H9 (cell line): ENCODE measurements at regions not wholly inside any gene's neighbourhood (a gene's known extent, or its start where the extent isn't known, plus 50 kb on each side); places are given as distances from the start of the nearest gene placed in this dataset.

Experiments used
- DNase-seq: peaks from one replicate; pipeline ENCODE4 v3.0.0-alpha.2; 2017
- H2AFZ ChIP-seq: one replicate; pipeline ENCODE4 v1.6.1; 2013; ENCODE audit warnings: mild to moderate bottlenecking, low read length, control low read depth, moderate library complexity
- H2AK5ac ChIP-seq: 2 replicates; pipeline ENCODE4 v1.6.1; 2013; ENCODE audit warnings: low read length, control low read depth, mixed read lengths; ENCODE audit not compliant: insufficient read length
- H2BK120ac ChIP-seq: one replicate; pipeline ENCODE4 v1.6.1; 2013; ENCODE audit warnings: low read depth, mild to moderate bottlenecking, low read length, control low read depth, inconsistent platforms; ENCODE audit not compliant: poor library complexity, severe bottlenecking
- H2BK12ac ChIP-seq: 2 replicates; pipeline ENCODE4 v1.6.1; 2013; ENCODE audit warnings: low read length, control low read depth, mixed read lengths, low read depth; ENCODE audit not compliant: insufficient read length
- H2BK15ac ChIP-seq: 2 replicates; pipeline ENCODE4 v1.6.1; 2013; ENCODE audit warnings: low read depth, low read length, control low read depth
- H2BK20ac ChIP-seq: one replicate; pipeline ENCODE4 v1.6.1; 2013; ENCODE audit warnings: low read depth, mild to moderate bottlenecking, low read length, control low read depth, inconsistent platforms; ENCODE audit not compliant: poor library complexity, severe bottlenecking
- H2BK5ac ChIP-seq: 2 replicates; pipeline ENCODE4 v1.6.1; 2013; ENCODE audit warnings: low read length, control low read depth, mixed read lengths; ENCODE audit not compliant: insufficient read length
- H3K14ac ChIP-seq: 2 replicates; pipeline ENCODE4 v1.6.1; 2013; ENCODE audit warnings: low read length, control low read depth; ENCODE audit not compliant: insufficient read depth
- H3K18ac ChIP-seq: 2 replicates; pipeline ENCODE4 v1.6.1; 2013; ENCODE audit warnings: low read depth, mild to moderate bottlenecking, mixed read lengths, low read length, control low read depth; ENCODE audit not compliant: insufficient read length
- H3K23ac ChIP-seq: 2 replicates; pipeline ENCODE4 v1.6.1; 2013; ENCODE audit warnings: low read length, control low read depth, mixed read lengths, low read depth; ENCODE audit not compliant: insufficient read length
- H3K23me2 ChIP-seq: 2 replicates; pipeline ENCODE4 v1.6.1; 2013; ENCODE audit warnings: low read depth, mild to moderate bottlenecking, mixed read lengths, low read length, control low read depth; ENCODE audit not compliant: insufficient read length, poor library complexity, severe bottlenecking
- H3K27ac ChIP-seq: 2 replicates; pipeline ENCODE4 v1.5.1; 2013; ENCODE audit warnings: low read length, control low read depth, mixed read lengths, low read depth; ENCODE audit not compliant: insufficient read length
- H3K27me3 ChIP-seq: 2 replicates; pipeline ENCODE4 v1.6.1; 2013; ENCODE audit warnings: low read length, control low read depth, inconsistent platforms; ENCODE audit not compliant: insufficient read depth
- H3K4ac ChIP-seq: 2 replicates; pipeline ENCODE4 v1.6.1; 2013; ENCODE audit warnings: low read depth, mild to moderate bottlenecking, control low read depth, inconsistent platforms, low read length, moderate library complexity
- H3K4me1 ChIP-seq: 2 replicates; pipeline ENCODE4 v1.6.1; 2013; ENCODE audit warnings: low read length, control low read depth, inconsistent platforms; ENCODE audit not compliant: insufficient read depth
- H3K4me2 ChIP-seq: 2 replicates; pipeline ENCODE4 v1.6.1; 2013; ENCODE audit warnings: low read length, control low read depth, mixed read lengths; ENCODE audit not compliant: insufficient read length, insufficient read depth
- H3K56ac ChIP-seq: 2 replicates; pipeline ENCODE4 v1.6.1; 2013; ENCODE audit warnings: low read depth, mild to moderate bottlenecking, mixed read lengths, low read length, control low read depth; ENCODE audit not compliant: insufficient read length
- H3K79me1 ChIP-seq: 2 replicates; pipeline ENCODE4 v1.6.1; 2013; ENCODE audit warnings: low read depth, mild to moderate bottlenecking, moderate library complexity, low read length, control low read depth, inconsistent platforms; ENCODE audit not compliant: insufficient read depth, poor library complexity, severe bottlenecking
- H3K79me2 ChIP-seq: 2 replicates; pipeline ENCODE4 v1.6.1; 2013; ENCODE audit warnings: low read length, control low read depth, inconsistent platforms; ENCODE audit not compliant: insufficient read depth
- H3K9ac ChIP-seq: 2 replicates; pipeline ENCODE4 v1.6.1; 2013; ENCODE audit warnings: low read length, control low read depth, mixed read lengths; ENCODE audit not compliant: insufficient read length; ENCODE audit errors: extremely low read depth
- H3K9me3 ChIP-seq: one replicate; pipeline ENCODE4 v1.6.1; 2013; ENCODE audit warnings: low read depth, low read length, inconsistent platforms; ENCODE audit not compliant: control insufficient read depth
- H3T11ph ChIP-seq: one replicate; pipeline ENCODE4 v1.6.1; 2013; ENCODE audit warnings: mild to moderate bottlenecking, low read length, control low read depth, inconsistent platforms
- H4K20me1 ChIP-seq: one replicate; pipeline ENCODE4 v1.6.1; 2013; ENCODE audit not compliant: control insufficient read depth, insufficient read length, insufficient read depth
- H4K5ac ChIP-seq: 2 replicates; pipeline ENCODE4 v1.6.1; 2013; ENCODE audit warnings: low read depth, mild to moderate bottlenecking, mixed read lengths, low read length, control low read depth; ENCODE audit not compliant: insufficient read length
- H4K8ac ChIP-seq: replicated peaks from 2 replicates; pipeline ENCODE4 v1.6.1; 2013; ENCODE audit warnings: low read length, control low read depth, mixed read lengths, low read depth; ENCODE audit not compliant: insufficient read length
- H4K91ac ChIP-seq: 2 replicates; pipeline ENCODE4 v1.6.1; 2013; ENCODE audit warnings: low read depth, mild to moderate bottlenecking, moderate library complexity, mixed read lengths, low read length, control low read depth; ENCODE audit not compliant: insufficient read length
- H3K27ac Mint-ChIP-seq, 3 experiments: 2 replicates in 2 of 3; 3 replicates in 1 of 3; pipeline ENCODE4 v1.8.0; 2020 to 2021; ENCODE audit warnings: mixed read lengths in 3 of 3, mild to moderate bottlenecking in 1 of 3, moderate library complexity in 1 of 3
- H3K27me3 Mint-ChIP-seq: 2 replicates; pipeline ENCODE4 v1.8.0; 2021; ENCODE audit warnings: low read depth, mild to moderate bottlenecking, moderate library complexity, mixed read lengths
- H3K36me3 Mint-ChIP-seq, 3 experiments: 2 replicates in 2 of 3; 3 replicates in 1 of 3; pipeline ENCODE4 v1.8.0; 2020 to 2021; ENCODE audit warnings: low read depth in 3 of 3, mixed read lengths in 3 of 3; ENCODE audit not compliant: insufficient read depth in 1 of 3
- H3K4me1 Mint-ChIP-seq, 2 experiments: 2 replicates each; pipeline ENCODE4 v1.8.0; 2020; ENCODE audit warnings: mixed read lengths in 2 of 2
- H3K4me3 Mint-ChIP-seq, 2 experiments: 2 replicates in 1 of 2; 3 replicates in 1 of 2; pipeline ENCODE4 v1.8.0; 2020 to 2021; ENCODE audit warnings: mild to moderate bottlenecking in 2 of 2, mixed read lengths in 2 of 2, moderate library complexity in 1 of 2
- H3K9me3 Mint-ChIP-seq, 2 experiments: 2 replicates in 1 of 2; 3 replicates in 1 of 2; pipeline ENCODE4 v1.8.0; 2020; ENCODE audit warnings: mild to moderate bottlenecking in 2 of 2, mixed read lengths in 2 of 2, moderate library complexity in 1 of 2
- WGBS: extraction: QIAGEN DNeasy Blood & Tissue Kit; methylation state at CpG from one replicate; pipeline ENCODE4 v1.1.7; 2013; ENCODE audit warnings: missing lambda C conversion rate, low lambda C conversion rate, mixed read lengths; ENCODE audit not compliant: insufficient read length; ENCODE audit errors: extremely low coverage; 5-methylcytosine and 5-hydroxymethylcytosine counted together
- TF ChIP-seq, protein P1 (sequence below): fragments of 200-600 bp; sonication (generic); conservative IDR thresholded peaks from 3 replicates; pipeline ENCODE4 v1.8.0; 2021; ENCODE audit warnings: antibody characterized with exemption, mild to moderate bottlenecking

DNA sequence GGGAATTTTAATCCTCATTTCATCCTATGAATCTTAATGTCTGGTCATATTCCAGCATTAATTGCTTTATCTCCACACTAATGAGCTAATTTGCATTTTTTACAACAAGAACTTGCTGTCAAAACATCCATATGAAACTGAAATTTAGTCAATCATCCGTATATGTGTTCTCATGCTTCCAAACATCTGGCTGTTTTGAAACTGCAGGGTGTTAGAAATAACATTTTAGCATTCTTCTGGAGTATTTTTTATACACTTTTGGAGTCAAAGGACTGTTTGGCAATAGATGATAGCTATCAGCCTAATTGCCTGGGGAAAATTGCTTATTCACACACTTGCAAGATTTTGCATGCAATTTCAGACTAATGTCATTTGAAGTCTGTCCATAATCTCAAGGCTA is 1639.3 kb downstream of the KCNT2 start:
- H2BK20ac ChIP-seq = no peak overlapping the region
- H3K27ac ChIP-seq = no peak overlapping the region
- no peak overlapping the region for H2AK5ac ChIP-seq
- no peak overlapping the region for H3K9ac ChIP-seq
- H3K79me1 ChIP-seq = no peaks in the 10 kb centered on the region
- H3K23ac ChIP-seq = no peak overlapping the region
- no peaks in the 10 kb centered on the region for H3K79me2 ChIP-seq
- no peak overlapping the region for H3K4me2 ChIP-seq
- no peak overlapping the region for H3T11ph ChIP-seq
- H4K20me1 ChIP-seq = no peaks in the 10 kb centered on the region
- no peak overlapping the region for H3K56ac ChIP-seq
- H4K8ac ChIP-seq = no peak overlapping the region
- no peaks in the 10 kb centered on the region for H3K36me3 Mint-ChIP-seq
- no peak overlapping the region for H3K27ac Mint-ChIP-seq
- H3K4me3 Mint-ChIP-seq = no peak overlapping the region
- no peak overlapping the region for H2BK5ac ChIP-seq
- H2BK120ac ChIP-seq = no peak overlapping the region
- H4K91ac ChIP-seq = no peak overlapping the region
- WGBS = no CpG with 5 or more reads among the region's 1 CpG
- no peaks in the 10 kb centered on the region for H3K4me1 ChIP-seq
- no peaks in the 10 kb centered on the region for H3K9me3 Mint-ChIP-seq
- no peaks in the 10 kb centered on the region for H3K27me3 ChIP-seq
- no peak overlapping the region for H4K5ac ChIP-seq
- DNase-seq = no peak
- no peak overlapping the region for H3K14ac ChIP-seq
- no peak overlapping the region for H2BK15ac ChIP-seq
- no peaks in the 10 kb centered on the region for H3K9me3 ChIP-seq
- no peak overlapping the region for H2AFZ ChIP-seq
- H3K27me3 Mint-ChIP-seq = no peaks in the 10 kb centered on the region
- no peaks in the 10 kb centered on the region for H3K23me2 ChIP-seq
- H3K18ac ChIP-seq = no peak overlapping the region
- no peak overlapping the region for H3K4ac ChIP-seq
- no peak overlapping the region for H2BK12ac ChIP-seq
- TF ChIP-seq, protein P1, sequence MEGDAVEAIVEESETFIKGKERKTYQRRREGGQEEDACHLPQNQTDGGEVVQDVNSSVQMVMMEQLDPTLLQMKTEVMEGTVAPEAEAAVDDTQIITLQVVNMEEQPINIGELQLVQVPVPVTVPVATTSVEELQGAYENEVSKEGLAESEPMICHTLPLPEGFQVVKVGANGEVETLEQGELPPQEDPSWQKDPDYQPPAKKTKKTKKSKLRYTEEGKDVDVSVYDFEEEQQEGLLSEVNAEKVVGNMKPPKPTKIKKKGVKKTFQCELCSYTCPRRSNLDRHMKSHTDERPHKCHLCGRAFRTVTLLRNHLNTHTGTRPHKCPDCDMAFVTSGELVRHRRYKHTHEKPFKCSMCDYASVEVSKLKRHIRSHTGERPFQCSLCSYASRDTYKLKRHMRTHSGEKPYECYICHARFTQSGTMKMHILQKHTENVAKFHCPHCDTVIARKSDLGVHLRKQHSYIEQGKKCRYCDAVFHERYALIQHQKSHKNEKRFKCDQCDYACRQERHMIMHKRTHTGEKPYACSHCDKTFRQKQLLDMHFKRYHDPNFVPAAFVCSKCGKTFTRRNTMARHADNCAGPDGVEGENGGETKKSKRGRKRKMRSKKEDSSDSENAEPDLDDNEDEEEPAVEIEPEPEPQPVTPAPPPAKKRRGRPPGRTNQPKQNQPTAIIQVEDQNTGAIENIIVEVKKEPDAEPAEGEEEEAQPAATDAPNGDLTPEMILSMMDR = no peak
- H3K4me1 Mint-ChIP-seq = no peaks in the 10 kb centered on the region
